Stimulated activated CD4-positive, alpha-beta T cell treated with anti-CD3 and anti-CD28 coated beads, Interleukin-4, amount 100 ng/mL, for 24 hours (primary cell): ENCODE measurements at regions not wholly inside any gene's neighbourhood (a gene's known extent, or its start where the extent isn't known, plus 50 kb on each side); places are given as distances from the start of the nearest gene placed in this dataset.
"Not testable (repeated sequence)": the region's sequence is repeated elsewhere in the genome, so short reads cannot be mapped to it uniquely, and the experiment has no call there.

Experiments
- DNase-seq: peaks from one replicate; pipeline ENCODE4 v3.0.0-alpha.2; 2020

GRCh38 chr3:135412475-135412874 is 553.1 kb upstream of the PPP2R3A start:
- DNase-seq = no peak

DNA sequence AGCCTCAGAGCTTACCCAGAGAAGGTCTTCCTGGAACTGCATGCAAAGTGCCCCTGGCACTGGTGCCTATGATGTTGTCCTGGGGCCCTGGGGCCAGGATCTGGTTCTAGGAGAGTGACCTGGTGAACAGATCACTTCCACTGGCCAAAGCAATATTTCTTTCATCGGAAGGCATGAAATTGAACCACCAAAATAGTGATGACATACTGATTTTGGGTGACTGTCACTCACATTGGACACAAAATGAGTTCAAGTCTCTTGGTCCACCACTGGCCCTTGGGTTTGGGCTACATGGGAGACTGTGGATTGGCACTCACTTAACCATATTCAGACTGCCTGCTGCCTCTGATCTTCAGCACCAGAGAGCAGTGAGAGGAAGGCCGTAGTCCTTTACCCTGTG is 549.3 kb upstream of the PPP2R3A start:
- no peak for DNase-seq

- DNase-seq = no peak
These were observed 546.4 kb upstream of the PPP2R3A start for GRCh38 chr3:135419155-135419554.

DNA sequence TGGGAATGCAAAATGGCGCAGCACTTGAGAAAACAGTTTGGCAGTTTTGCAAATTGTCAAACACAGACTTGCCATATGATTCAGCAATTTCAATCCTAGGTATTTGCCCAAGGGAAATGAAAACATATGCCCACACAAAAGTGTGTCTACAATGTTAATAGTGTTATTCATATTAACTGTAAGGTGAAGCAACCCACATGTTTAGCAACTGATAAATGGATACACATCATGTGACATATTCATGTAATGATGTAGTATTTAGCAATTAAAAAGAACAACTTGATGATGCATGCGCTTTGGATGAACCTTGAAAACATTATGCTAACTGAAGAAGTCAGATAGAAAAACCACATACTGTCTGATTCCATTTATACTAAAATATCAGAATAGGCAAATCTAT is 539.0 kb upstream of the PPP2R3A start:
- no peak for DNase-seq

DNA sequence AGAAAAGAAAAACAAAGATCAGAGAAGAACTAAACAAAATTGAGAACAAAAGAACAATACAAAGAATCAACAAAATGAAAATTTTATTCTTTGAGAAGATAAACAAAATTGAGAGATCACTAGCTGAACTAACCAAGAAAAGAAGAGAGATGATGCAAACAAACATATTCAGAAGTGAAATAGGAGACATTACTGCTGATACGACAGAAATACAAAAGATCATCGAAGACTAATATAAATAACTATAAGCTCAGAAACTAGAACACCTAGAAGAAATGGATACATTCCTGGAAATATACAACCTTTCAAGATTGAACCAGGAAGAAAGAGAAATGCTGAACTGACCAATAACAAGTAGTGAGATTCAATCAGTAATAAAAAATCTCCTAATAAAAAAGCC is 533.1 kb upstream of the PPP2R3A start:
- no peak for DNase-seq

GRCh38 chr3:135438889-135439597 is 526.5 kb upstream of the PPP2R3A start:
- not testable (repeated sequence) for DNase-seq

DNA sequence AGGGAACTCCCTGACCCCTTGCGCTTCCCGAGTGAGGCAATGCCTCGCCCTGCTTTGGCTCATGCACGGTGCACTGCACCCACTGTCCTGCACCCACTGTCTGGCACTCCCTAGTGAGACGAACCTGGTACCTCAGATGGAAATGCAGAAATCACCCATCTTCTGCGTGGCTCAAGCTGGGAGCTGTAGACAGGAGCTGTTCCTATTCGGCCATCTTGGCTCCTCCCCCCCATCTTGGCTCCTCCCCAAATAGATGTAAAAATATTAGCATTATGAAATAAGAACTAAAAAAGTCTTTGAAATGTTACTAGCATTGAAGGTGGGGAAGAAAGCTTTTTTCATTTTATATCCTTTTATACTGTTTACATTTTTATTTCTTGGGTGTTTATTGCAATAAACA is 525.9 kb upstream of the PPP2R3A start:
- not testable (repeated sequence) for DNase-seq

- DNase-seq = no peak
These were observed 525.3 kb upstream of the PPP2R3A start for GRCh38 chr3:135440233-135440632.

DNA sequence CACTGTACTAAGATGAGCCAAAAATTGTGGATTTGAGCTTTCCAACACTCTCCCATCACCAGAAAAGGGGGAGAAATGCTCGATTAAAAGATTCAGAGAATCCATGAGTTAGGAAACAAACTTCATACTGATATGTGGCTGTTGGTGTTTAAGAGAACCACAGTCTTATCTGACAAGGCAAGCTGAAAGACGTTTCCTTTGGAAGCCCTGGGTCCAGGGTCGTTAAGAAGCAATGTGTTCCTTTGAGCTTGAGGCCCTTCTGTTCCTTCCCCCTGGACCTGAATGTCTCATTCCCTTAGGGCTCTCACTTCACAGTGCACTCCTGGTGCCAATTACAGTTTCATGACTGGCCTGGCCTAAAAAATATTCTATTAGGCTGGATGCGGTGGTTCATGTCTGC is 524.8 kb upstream of the PPP2R3A start:
- DNase-seq = no peak

DNA sequence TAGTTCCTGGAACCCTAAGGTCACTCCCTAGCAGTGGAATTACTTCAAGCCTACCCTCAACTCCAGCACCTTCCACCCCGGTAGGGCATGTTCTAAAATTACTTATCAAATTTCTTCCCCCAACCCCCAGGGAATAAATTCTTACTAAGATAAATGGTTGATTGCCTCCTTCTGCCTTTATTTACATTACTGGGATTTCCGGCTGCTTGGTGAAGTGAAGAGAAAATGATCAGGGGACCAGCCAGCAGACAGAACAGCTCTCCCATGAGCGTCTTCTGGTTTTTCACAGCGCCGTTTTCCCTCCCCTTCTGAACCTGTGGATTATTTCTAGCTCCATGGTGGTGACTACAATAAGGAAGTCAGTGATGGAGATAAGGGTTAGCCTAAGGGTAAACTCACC is 521.5 kb upstream of the PPP2R3A start:
- DNase-seq = no peak

- no peak for DNase-seq
These were observed 518.0 kb upstream of the PPP2R3A start for GRCh38 chr3:135447483-135447882.

GRCh38 chr3:135448520-135448919 is 517.0 kb upstream of the PPP2R3A start:
- DNase-seq = no peak

DNA sequence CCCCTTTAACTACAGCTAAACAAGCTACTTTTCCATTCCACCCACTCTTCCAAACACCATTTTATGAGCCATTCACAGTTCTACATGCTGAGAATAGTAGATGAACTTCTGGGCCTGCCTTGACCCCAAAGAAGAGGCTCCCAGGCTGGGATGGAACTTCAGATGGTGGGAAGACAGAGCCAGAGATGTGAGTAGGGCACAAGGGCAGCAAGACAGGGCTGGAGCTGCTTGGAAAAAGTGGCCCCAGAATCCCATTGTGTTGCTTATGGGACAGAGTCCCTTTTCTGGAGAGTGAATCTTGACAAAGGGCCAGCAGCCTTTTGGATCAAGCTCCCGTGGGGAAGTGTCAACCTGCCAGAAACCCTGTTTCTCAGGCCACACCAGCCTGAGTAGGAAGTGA is 516.5 kb upstream of the PPP2R3A start:
- no peak for DNase-seq

DNA sequence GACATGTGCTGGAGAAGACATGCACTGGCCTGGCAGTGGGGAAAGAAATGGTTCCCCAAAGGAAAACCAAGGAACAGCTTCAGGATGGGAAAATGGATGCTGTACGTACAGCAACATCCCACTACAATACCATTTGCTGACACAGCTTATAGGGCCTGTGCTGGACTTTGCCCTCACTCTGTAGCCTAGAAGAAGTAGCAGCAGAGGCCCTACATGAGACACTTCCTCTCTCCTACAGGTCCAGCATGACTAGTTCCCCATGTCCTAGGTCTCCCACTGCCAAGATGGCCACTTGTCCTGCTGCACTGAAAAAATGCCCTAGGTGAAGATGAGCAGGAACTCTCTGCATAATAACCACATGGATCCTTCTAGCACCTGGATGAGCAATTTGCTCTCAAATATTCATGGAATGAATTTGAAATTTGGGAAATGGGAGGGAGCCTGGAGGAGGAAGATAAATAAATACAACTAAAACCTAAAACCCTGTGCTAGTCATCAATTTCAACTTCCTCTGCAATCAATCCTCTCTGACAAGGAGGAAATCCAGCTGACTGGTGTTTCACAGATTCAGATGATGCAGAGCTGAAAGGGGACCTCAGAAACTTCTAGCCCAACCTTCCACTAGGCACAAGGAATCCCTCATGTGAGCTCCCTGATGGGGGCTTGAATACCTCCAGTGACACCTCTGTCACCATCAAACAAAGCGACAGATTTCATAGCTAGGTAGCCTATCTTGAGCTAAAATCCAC is 514.3 kb upstream of the PPP2R3A start:
- DNase-seq = no peak

DNA sequence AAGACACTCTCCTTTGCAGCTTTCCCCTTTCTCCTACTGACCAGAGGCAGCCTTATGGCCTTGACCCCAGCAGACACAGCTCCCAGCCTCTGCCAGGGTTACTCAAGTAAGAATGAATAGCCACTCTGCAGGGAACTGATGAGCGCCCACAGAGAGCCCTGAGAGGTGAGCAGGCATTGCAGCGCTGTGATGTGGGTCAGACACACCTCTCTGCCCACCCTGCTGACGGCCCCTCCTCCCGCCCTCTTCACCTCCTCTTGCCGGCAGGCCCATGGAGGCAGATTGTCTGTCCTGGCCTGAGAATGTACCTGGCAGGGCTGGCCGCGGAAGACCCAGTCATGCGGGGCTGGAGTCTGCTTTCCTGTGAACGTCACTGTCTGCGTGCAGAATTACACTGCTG is 512.6 kb upstream of the PPP2R3A start:
- no peak for DNase-seq

GRCh38 chr3:135453326-135453725 is 512.2 kb upstream of the PPP2R3A start:
- no peak for DNase-seq

- no peak for DNase-seq
These were observed 510.6 kb upstream of the PPP2R3A start for GRCh38 chr3:135454890-135455289.

DNA sequence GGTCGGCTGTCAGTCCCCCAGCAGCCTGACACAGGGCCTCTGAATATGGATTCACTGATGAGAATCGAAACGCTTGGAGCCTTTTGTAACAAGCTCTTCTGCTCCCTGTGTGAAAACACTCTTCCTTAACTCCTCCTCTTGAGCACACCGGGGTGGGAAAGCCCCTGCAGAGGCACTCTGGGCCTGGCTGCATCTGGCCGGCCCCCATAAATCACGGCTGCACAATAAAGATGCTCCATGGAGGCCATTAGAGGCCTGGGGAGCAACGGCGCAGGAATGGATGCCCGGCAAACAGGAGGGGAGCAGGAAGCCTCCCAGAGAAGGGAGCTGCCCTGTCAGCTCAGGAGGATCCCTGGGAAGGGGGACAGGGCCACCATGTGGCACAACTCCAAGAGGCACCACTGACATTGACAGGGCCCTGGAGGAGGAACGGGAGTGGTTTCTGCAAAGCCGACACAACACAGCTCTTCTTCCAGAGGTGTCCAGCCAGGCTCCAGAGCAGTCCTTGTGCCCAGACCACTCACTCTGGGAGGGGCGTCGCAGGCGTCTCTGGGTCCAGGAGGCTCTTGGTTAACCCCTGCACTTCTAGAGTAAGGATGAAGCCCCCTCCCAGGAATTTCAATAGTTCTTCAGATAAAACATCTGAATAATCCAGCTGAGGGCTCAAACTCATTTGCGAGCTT is 509.3 kb upstream of the PPP2R3A start:
- no peak for DNase-seq

DNA sequence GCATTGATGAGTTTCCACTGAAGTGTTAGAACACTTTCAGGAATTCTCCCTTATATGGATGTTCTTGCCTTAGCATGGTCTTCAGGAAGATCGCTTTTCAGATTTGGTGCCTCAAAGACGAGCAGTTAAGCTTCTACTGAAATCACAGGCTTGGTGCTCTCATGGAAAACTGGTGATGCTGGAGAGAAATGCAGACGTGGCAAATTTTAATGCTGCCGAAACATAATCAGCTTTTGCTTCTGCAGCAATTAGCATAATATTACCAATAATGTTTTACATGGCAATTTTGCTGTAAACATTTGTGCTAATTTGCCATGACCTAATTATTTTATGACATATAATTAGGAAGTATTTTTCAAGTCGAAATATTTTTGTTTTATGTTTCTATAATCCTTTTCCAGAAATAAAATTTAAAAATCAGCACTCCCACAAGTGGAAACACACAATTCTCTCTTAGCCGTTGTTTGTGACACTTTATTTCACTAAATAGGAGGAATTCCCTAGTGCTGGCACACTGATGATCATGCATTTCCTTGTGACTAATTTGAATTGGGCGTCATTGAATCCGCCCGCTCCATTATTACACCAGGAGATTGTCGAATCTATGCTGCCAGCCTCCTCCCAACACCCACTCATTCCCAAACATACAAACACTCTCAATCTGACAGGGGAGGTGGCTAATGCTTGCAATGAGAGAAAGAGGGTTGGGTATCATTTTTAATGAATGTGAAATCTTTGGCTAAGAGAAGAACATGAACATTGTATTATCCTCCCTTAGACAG is 506.8 kb upstream of the PPP2R3A start:
- no peak for DNase-seq

GRCh38 chr3:135460273-135460672 is 505.3 kb upstream of the PPP2R3A start:
- DNase-seq = no peak

- no peak for DNase-seq
These were observed 493.6 kb upstream of the PPP2R3A start for GRCh38 chr3:135471911-135472310.

DNA sequence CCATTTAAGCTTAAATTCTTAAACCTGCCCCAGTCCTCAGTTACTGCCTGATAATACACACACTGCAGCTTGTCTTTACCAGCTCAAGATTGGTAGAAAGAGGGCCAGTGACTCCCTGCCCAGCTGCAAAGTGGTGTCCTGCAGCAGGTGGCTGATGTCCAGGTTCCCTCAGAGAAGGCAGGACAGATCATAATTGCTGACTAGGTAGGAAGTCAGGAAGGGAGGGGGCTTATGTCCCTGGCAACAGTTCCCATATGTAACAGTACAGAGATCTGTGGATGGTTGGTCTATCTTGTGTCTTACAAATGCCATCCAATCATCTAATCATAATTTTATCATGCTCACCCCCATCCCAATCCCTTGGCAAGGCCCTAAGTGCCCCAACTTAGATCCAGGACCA is 492.1 kb upstream of the PPP2R3A start:
- no peak for DNase-seq

DNA sequence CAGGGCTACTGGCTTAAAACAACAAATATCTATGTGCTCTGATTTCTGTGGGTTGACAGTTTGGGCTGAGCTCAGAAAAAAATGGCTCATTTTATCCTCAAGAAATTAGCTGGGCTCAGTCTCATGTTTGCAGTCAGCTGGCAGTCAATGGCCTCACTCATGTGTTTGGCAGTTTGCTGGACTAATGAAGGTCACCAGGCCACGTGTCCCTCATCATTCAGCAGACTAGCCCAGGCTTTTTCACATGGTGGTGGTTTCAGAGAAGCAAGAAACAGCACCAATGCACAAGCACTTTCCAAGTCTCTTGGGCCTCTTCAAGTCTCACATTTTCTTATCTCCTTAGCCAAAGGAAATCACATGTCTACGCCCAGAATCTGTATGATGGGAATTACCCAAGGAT is 478.3 kb upstream of the PPP2R3A start:
- DNase-seq = no peak
